GM19328 (cell line): ENCODE measurements at regions not wholly inside any gene's neighbourhood (a gene's known extent, or its start where the extent isn't known, plus 50 kb on each side); places are given as distances from the start of the nearest gene placed in this dataset.

Experiments
- ATAC-seq: cut with Tn5 transposase; IDR thresholded peaks from one replicate; pipeline ENCODE4 v1.9.1; 2021; ENCODE audit warnings: mild to moderate bottlenecking, moderate library complexity; ENCODE audit not compliant: unreplicated experiment

DNA sequence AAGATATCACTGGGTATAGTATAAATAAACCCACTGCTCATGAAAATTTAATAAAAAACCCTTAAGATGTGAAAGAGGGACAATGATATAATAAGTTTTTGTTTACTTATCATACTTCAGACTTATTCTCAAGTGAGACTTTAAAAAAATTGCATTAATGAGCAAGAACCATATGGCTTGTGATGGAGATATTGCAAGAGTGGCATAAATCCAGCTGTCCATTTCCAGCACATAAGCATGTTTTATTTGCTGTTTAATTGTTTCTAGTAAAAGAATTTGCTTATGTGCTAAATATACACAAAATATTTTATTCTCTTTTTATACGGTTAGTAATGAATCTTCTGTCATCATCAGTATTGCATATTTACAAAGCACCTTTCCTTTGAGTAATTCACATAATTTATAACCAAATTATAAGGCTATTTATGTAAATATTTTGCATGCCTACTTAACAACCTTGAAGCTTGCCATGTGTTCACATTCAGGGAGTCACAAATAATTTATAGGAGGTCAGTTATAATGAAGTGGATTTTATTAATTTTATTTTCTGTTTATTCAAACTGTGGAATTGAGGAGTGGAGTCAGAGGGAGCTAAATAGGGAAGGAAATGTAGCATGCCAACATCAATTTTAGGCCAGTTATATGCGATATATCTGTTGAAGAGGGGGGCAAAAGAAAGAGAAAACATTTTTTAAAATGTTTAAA is 318.5 kb upstream of the CWC22 start:
- ATAC-seq = no peak

DNA sequence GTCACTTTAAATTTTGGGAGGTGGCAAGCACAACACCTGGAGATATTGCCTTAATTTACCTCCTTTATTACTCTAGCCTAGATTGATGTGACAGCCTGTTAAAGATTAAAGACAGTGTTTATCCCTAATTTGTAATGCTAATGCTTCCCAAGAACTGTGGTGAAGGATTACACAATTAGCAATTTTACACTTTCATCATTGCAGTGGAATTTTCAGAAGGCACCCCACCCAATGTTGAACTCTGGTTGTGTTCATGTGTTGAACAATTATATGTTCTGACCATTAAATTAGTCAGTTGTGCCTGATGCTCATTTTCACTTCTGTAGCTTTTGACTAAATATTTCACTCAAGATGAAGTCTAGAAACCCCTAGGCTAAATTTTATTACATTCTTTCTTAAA is 317.1 kb upstream of the CWC22 start:
- no peak for ATAC-seq

DNA sequence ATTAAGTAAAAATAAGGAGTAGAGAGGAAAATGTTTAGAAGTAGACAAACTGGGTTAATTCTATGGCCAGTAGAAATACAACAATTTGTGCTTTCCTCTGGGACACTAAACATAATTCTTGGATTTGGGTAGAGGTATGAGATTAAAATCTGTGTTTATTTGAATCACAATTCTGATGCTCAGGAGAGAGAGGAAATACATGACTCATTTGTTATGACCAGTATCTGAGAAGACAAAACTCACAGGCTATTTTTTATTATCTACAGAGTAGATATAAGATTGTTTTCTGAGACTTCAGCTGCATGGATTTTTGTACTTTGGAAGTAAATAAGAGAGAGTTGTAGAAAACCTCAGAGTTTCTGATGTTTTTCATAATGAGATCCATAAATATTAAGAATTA is 315.7 kb upstream of the CWC22 start:
- no peak for ATAC-seq

- ATAC-seq = peak; percentile 82
These were observed 312.7 kb upstream of the CWC22 start for GRCh38 chr2:180319586-180320405.

DNA sequence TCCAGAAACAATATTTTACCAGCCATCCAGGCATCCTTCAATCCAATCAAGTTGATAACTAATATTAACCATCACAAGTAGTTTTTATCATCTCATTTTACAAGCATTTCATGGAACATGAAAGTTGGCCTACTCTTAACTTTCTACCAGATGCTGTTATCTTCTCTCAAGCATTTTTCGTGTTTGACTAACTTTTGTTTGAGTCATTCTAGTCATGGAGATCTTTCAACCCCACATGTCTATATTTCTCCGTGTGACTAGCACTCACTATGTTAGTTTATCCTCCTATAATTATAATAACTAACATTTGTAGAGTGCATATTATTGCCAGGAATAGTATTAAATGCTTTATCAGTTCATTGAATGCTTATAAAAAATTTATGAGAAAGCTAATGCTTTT is 307.0 kb upstream of the CWC22 start:
- no peak for ATAC-seq

DNA sequence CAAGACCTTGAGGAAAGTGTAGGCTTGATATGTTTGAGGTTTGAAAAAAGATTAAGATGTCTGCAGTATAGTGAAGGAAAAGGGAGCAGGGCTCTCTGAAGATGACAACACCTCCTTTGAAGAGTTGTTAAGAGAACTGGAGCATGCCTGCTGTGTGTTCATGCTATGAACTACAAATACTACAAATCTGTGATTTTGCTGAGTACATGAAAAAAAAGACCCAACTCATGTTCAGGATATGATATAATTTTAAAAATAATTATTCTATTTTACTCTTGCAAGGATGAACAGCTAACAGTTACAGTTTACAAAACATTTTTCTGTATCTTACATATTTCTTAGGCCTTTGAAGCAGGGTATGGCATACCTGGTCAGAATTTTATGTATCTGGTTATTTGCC is 305.4 kb upstream of the CWC22 start:
- ATAC-seq = no peak

GRCh38 chr2:180307096-180307495 is 300.0 kb upstream of the CWC22 start:
- no peak for ATAC-seq

- ATAC-seq = no peak
These were observed 299.2 kb upstream of the CWC22 start for GRCh38 chr2:180306346-180306745.

DNA sequence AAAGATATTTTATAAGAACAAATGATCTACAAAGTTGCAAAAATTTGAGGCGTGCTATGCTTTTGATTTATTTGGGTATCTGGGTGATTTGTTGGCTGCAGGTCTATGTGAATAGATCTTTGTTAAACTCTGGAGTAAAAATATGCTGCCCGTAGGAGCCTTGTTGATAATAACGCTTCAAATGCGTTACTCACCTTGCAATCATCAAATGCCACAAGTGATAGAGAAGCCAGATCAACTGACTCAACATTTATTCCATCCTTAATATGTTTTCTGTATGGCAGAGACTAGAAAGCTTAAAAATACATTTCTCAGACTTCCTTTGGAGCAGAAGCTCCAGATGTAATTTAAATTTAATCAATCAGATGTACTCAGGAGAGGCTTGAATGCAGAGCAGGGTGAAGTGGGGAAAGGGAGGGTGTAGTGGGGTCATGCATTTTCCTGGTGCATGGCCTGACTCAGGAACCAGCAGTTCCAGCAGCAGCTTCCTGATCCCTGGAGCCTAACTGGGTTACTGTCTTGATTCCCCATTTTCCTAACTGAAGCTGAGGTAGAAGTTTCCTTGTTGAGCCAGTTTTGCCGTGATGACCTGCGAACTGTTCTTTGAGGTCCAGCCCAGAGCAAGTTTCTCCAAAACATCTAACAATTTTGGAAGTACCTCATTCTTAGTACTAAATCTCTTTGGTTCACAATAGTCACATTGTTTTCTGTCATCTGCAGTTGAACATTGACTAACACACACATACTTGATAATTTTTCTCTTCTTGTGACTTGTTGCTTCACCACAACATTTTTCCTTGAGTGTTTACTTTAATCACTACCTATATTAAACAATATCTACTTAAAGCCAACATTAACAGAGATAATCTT is 284.7 kb upstream of the CWC22 start:
- no peak for ATAC-seq

GRCh38 chr2:180291060-180291459 is 284.0 kb upstream of the CWC22 start:
- ATAC-seq = no peak

DNA sequence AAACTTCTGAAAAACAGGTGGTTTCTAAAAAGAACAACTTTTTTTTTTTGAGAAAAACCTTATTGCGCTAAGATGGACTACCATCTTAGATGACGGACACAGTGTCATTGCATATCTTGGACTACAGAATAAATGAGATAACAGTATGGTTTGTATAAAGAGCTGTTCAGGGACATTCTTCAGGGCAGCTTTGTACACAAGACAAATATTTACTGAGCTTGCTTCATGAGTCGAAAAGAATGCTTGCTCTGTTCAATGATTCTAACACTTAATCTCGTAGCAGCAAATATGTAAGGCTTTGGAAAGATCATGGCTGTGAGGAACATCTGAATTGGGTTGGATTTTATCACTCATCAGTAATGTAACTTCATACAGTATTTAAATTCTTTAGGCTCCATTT is 282.5 kb upstream of the CWC22 start:
- no peak for ATAC-seq

GRCh38 chr2:180279581-180279980 is 272.5 kb upstream of the CWC22 start:
- no peak for ATAC-seq

DNA sequence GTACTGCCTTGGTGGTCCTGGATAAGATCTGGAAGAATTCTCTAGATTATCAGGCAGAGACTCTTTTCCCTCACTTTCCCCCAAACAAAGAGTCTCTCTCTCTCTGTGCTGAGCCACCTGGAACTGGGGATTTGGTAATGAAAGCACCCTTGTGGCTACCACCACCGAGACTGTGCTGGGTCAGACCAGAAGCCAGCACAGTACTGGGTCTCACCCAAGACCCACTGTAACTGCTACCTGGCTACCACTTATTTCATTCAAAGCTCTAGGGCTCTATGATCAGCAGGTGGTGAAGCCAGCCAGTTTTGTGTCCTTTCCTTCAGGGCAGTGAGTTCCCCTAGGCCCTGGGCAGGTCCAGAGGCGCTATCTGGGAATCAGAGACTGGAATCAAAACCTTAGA is 269.6 kb upstream of the CWC22 start:
- no peak for ATAC-seq

DNA sequence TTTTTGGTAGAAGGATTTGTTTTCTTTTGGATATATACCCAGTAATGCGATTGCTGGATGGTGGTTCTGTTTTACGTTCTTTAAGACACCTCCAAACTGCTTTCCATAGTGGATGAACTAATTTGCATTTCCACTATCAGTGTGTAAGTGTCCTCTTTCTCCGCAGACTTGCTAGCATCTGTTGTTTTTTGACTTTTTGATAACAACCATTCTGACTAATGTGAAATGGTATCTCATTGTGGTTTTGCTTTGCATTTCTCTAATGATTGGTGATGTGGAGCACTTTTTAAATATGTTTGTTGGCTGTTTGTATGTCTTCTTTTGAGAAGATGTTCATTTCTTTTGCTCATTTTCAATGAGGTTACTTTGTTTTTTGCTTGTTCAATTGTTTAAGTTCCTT is 260.9 kb upstream of the CWC22 start:
- ATAC-seq = no peak

DNA sequence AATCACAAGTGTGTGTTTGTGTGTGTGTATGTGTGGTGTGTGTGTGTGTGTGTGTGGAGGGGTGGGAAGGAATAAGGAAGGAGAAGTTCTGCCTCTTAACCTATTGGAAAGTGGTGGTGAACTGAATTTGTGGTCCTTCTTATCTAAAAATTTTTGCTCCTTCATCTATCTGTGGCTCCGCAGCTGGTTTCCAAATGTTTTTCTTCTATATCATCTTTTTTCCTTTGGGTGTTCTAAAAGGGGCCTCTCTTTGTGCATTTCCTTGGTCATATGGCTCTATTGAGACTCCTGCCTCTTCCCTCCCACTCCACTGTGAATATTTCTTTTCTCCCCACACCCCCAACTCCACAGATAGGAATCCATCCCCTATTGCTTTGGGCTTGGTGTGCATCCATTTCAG is 254.9 kb upstream of the CWC22 start:
- ATAC-seq = no peak

- no peak for ATAC-seq
These were observed 251.5 kb upstream of the CWC22 start for GRCh38 chr2:180258579-180258978.

GRCh38 chr2:180258041-180258537 is 251.0 kb upstream of the CWC22 start:
- no peak for ATAC-seq

DNA sequence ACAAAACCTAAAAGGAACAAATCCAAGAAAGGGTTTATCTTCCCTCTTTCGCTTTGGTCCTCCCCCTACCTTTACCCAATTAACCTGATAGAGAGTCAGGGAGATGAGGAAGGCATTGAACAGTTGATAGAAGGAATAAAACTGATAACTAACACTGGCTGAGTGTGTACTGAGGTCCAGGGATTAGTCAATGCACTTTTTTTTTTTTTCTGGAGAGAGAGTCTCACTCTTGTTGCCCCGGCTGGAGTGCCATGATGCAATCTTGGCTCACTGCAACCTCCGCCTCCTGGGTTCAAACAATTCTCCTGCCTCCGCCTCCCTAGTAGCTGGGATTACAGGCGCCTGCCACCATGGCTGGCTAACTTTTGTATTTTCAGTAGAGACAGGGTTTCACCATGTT is 250.2 kb upstream of the CWC22 start:
- ATAC-seq = no peak

DNA sequence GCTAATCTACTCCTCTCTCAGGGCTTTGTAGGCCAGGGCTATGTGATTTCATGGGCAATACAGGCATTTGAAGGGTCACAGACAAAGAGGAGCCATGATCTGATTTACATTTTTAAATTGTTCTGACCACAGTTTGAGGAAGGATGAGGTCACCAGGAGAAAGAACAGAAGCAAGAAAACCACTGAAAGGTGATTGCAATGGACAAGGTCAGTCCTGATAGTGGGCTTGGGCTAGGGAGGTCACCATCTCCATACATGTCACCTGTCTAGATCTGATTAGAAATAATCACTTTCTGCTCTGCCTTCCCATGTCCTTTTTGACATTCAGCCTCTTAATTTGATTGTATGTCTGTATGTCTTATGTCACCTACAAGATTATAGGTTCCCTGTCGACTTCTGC is 248.9 kb upstream of the CWC22 start:
- no peak for ATAC-seq

DNA sequence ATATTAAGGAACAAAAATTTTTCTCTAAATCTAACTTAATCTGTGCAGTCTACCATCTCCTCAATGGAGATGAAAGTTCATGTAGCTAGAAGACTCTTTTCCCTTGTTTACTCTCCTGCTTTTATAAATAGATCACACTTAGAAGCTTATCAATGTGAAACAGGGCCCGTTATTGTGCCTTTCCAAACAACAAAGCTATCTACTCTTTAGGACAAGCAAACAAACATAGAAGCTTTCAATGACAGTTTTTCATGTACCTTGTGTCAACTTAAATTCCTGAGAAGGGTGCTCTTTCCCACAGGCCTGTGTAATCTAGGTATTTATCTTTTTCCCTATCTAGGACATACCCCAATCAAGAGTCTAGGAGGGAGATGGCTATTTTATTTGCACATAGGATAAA is 247.8 kb upstream of the CWC22 start:
- no peak for ATAC-seq

DNA sequence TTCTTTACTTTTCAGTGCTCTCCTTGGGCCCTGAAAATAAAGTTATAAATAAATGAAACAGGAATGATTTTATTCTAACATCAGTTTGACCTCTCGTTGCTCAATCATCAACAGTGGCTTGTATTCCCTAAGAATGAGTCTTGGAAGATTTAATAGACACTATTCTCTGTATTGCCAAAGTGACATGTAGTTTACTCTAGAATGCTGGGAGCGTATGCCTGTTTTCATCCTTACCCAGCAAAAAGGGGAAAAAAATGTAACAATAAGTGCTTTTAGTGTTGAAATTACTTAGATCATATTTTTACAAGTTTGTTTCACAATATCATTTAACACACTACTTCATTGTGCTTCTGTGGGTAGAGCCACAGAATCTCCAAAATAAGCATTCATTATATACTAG is 240.6 kb upstream of the CWC22 start:
- ATAC-seq = no peak
